HEK293 (cell line): ENCODE measurements at regions not wholly inside any gene's neighbourhood (a gene's known extent, or its start where the extent isn't known, plus 50 kb on each side); places are given as distances from the start of the nearest gene placed in this dataset.

ENCODE experiments used
- TCF7L2 ChIP-seq: IDR thresholded peaks from 2 replicates; pipeline ENCODE4 v1.6.1; 2011; ENCODE audit warnings: low read depth, mild to moderate bottlenecking, inconsistent platforms, low read length, moderate library complexity, borderline replicate concordance
- YY1 ChIP-seq: fragments of 450-650 bp; formaldehyde crosslinking; IDR thresholded peaks from 2 replicates; pipeline ENCODE4 v1.5.1; 2018; ENCODE audit warnings: missing biosample characterization, missing genetic modification characterization
- ZNF223 ChIP-seq: fragments of 450-650 bp; formaldehyde crosslinking; IDR thresholded peaks from 2 replicates; pipeline ENCODE4 v1.5.1; 2016; ENCODE audit warnings: missing biosample characterization, missing genetic modification characterization
- TF ChIP-seq, protein P1 (sequence below): fragments of 450-650 bp; formaldehyde crosslinking; IDR thresholded peaks from 2 replicates; pipeline ENCODE4 v1.5.1; 2016; ENCODE audit warnings: missing biosample characterization, missing genetic modification characterization
- TF ChIP-seq, protein P2 (sequence below): fragments of 450-650 bp; formaldehyde crosslinking; IDR thresholded peaks from 2 replicates; pipeline ENCODE4 v1.5.1; 2016; ENCODE audit warnings: missing biosample characterization, missing genetic modification characterization

- no peak for TF ChIP-seq YY1 (tag by site-specific recombination)
- no peak for TF ChIP-seq TCF7L2
- no peak for TF ChIP-seq ZNF223 (tag by site-specific recombination)
- TF ChIP-seq, protein P1, sequence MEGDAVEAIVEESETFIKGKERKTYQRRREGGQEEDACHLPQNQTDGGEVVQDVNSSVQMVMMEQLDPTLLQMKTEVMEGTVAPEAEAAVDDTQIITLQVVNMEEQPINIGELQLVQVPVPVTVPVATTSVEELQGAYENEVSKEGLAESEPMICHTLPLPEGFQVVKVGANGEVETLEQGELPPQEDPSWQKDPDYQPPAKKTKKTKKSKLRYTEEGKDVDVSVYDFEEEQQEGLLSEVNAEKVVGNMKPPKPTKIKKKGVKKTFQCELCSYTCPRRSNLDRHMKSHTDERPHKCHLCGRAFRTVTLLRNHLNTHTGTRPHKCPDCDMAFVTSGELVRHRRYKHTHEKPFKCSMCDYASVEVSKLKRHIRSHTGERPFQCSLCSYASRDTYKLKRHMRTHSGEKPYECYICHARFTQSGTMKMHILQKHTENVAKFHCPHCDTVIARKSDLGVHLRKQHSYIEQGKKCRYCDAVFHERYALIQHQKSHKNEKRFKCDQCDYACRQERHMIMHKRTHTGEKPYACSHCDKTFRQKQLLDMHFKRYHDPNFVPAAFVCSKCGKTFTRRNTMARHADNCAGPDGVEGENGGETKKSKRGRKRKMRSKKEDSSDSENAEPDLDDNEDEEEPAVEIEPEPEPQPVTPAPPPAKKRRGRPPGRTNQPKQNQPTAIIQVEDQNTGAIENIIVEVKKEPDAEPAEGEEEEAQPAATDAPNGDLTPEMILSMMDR: no peak
- TF ChIP-seq, protein P2, sequence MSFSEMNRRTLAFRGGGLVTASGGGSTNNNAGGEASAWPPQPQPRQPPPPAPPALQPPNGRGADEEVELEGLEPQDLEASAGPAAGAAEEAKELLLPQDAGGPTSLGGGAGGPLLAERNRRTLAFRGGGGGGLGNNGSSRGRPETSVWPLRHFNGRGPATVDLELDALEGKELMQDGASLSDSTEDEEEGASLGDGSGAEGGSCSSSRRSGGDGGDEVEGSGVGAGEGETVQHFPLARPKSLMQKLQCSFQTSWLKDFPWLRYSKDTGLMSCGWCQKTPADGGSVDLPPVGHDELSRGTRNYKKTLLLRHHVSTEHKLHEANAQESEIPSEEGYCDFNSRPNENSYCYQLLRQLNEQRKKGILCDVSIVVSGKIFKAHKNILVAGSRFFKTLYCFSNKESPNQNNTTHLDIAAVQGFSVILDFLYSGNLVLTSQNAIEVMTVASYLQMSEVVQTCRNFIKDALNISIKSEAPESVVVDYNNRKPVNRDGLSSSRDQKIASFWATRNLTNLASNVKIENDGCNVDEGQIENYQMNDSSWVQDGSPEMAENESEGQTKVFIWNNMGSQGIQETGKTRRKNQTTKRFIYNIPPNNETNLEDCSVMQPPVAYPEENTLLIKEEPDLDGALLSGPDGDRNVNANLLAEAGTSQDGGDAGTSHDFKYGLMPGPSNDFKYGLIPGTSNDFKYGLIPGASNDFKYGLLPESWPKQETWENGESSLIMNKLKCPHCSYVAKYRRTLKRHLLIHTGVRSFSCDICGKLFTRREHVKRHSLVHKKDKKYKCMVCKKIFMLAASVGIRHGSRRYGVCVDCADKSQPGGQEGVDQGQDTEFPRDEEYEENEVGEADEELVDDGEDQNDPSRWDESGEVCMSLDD: no peak
Observed at GRCh38 chr2:215601990-215602721, 166.3 kb upstream of the FN1 start.
